Parathyroid adenoma (tissue), 2 donors: ENCODE measurements at regions not wholly inside any gene's neighbourhood (a gene's known extent, or its start where the extent isn't known, plus 50 kb on each side); places are given as distances from the start of the nearest gene placed in this dataset.

Source experiments
- H2AFZ ChIP-seq: fragments of 300-600 bp; sonication (generic); one replicate; pipeline ENCODE4 v1.7.0; 2017; ENCODE audit warnings: antibody characterized with exemption, mild to moderate bottlenecking
- H3K27ac ChIP-seq: fragments of 300-600 bp; sonication (generic); one replicate; pipeline ENCODE4 v1.7.0; 2017
- H3K27me3 ChIP-seq: fragments of 300-600 bp; sonication (generic); one replicate; pipeline ENCODE4 v1.7.0; 2017; ENCODE audit warnings: low read length; ENCODE audit not compliant: control insufficient read depth, insufficient read depth
- H3K36me3 ChIP-seq: fragments of 300-600 bp; sonication (generic); one replicate; pipeline ENCODE4 v1.7.0; 2017; ENCODE audit warnings: low read length; ENCODE audit not compliant: control insufficient read depth, insufficient read depth
- H3K4me1 ChIP-seq: fragments of 300-600 bp; sonication (generic); one replicate; pipeline ENCODE4 v1.7.0; 2017; ENCODE audit warnings: control low read depth
- H3K4me2 ChIP-seq: fragments of 300-600 bp; sonication (generic); one replicate; pipeline ENCODE4 v1.7.0; 2017; ENCODE audit warnings: low read length
- H3K4me3 ChIP-seq: fragments of 300-600 bp; sonication (generic); one replicate; pipeline ENCODE4 v1.7.0; 2017; ENCODE audit warnings: low read depth, low read length
- H3K79me2 ChIP-seq: fragments of 300-600 bp; sonication (generic); one replicate; pipeline ENCODE4 v1.7.0; 2017; ENCODE audit warnings: control low read depth
- H3K9ac ChIP-seq: fragments of 300-600 bp; sonication (generic); one replicate; pipeline ENCODE4 v1.7.0; 2017; ENCODE audit warnings: mild to moderate bottlenecking
- H3K9me3 ChIP-seq: fragments of 300-600 bp; sonication (generic); one replicate; pipeline ENCODE4 v1.7.0; 2017; ENCODE audit warnings: low read length; ENCODE audit not compliant: control insufficient read depth
- CTCF ChIP-seq: fragments of 300-600 bp; sonication (generic); IDR thresholded peaks from one replicate; pipeline ENCODE4 v1.7.0; 2017; ENCODE audit warnings: antibody characterized with exemption, mild to moderate bottlenecking
- donor health status: primary hyperparathyroidism.

GRCh38 chr13:105937451-105937850 lies 598.0 kb downstream of the EFNB2 start:
- no peak overlapping the region for H3K4me2 ChIP-seq
- no peak for TF ChIP-seq CTCF
- H3K36me3 ChIP-seq, result no peaks in the 10 kb centered on the region
- no peak overlapping the region for H3K4me3 ChIP-seq
- no peaks in the 10 kb centered on the region for H3K4me1 ChIP-seq
- no peak overlapping the region for H3K27ac ChIP-seq
- no peaks in the 10 kb centered on the region for H3K27me3 ChIP-seq
- no peaks in the 10 kb centered on the region for H3K79me2 ChIP-seq
- no peak overlapping the region for H2AFZ ChIP-seq
- no peak overlapping the region for H3K9ac ChIP-seq
- no peaks in the 10 kb centered on the region for H3K9me3 ChIP-seq

DNA sequence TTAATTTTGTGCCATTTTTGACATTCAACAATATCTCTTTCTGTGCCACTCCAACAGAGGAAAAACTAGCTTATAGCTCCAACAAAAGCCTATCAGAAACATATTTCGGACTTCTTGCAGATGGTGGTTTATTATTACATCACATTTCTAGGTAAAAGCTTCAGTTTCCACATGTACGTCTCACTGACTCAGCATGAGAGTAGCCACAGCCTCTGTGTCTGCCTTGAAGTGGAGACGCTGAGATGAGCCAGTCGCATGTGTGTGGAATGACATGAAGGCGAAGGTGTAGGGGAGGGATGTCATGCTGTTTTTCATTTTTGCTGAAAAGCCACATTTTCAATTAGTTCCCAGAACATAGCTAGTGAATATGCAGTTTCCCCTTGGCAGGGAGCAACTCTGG lies 598.6 kb downstream of the EFNB2 start:
- TF ChIP-seq CTCF, result no peak
- H3K4me2 ChIP-seq, result no peak overlapping the region
- no peak overlapping the region for H3K9ac ChIP-seq
- no peak overlapping the region for H3K4me3 ChIP-seq
- H2AFZ ChIP-seq, result no peak overlapping the region
- H3K79me2 ChIP-seq, result no peaks in the 10 kb centered on the region
- no peaks in the 10 kb centered on the region for H3K4me1 ChIP-seq
- H3K9me3 ChIP-seq, result no peaks in the 10 kb centered on the region
- H3K36me3 ChIP-seq, result no peaks in the 10 kb centered on the region
- H3K27me3 ChIP-seq, result no peaks in the 10 kb centered on the region
- no peak overlapping the region for H3K27ac ChIP-seq

DNA sequence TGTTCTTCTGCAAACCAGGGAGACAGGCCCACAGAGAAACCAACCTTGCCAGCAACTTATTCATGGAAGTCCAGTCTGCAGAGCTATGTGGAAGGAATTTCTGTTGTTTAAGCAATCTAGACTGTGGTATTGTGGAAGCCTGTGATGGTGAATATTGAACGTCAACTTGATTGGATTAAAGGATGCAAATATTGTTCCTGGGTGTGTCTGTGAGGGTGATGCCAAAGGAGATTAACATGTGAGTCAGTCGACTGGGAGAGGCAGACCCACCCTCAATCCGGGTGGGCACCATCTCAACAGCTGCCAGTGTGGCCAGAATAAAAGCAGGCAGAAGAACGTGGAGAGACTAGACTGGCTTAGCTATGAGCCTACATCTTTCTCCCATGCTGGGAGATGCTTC lies 606.0 kb downstream of the EFNB2 start:
- no peaks in the 10 kb centered on the region for H3K79me2 ChIP-seq
- no peak overlapping the region for H3K27ac ChIP-seq
- H3K4me2 ChIP-seq, result no peak overlapping the region
- H3K36me3 ChIP-seq, result no peaks in the 10 kb centered on the region
- no peak for TF ChIP-seq CTCF
- no peak overlapping the region for H3K9ac ChIP-seq
- no peaks in the 10 kb centered on the region for H3K27me3 ChIP-seq
- H2AFZ ChIP-seq, result no peak overlapping the region
- H3K4me3 ChIP-seq, result no peak overlapping the region
- H3K9me3 ChIP-seq, result no peaks in the 10 kb centered on the region
- no peaks in the 10 kb centered on the region for H3K4me1 ChIP-seq

GRCh38 chr13:105928901-105929300 lies 606.6 kb downstream of the EFNB2 start:
- Histone ChIP-seq H3K4me1 (no peaks in the 10 kb centered on the region), H3K4me3 (no peak overlapping the region), H3K4me2 (no peak overlapping the region), H3K27me3 (no peaks in the 10 kb centered on the region), H3K9ac (no peak overlapping the region), H2AFZ (no peak overlapping the region), H3K79me2 (no peaks in the 10 kb centered on the region), H3K27ac (no peak overlapping the region), H3K36me3 (no peaks in the 10 kb centered on the region), H3K9me3 (no peaks in the 10 kb centered on the region)
- no peak for TF ChIP-seq CTCF

DNA sequence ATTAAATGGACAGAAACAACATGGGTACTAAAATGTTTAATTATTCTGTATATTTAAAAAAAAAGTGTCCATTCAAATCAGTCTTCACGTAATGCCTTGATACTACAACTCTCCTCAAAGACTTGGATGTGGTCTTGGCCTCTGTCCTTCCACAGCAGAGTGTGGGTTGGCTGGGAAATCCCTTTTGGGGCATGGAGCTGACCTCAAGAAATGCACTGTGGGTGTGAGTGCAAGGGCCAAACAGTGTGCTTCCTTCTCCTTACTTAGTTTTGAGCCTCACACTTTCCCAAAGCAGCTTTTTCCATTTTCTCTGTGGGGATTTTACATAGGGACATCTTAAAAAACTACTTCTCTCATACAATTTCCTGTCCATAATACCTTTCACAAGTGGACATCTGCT lies 607.4 kb downstream of the EFNB2 start:
- Histone ChIP-seq H3K9ac (no peak overlapping the region), H3K27me3 (no peaks in the 10 kb centered on the region)

More for the DNA sequence above, 607.4 kb downstream of the EFNB2 start:
- H3K36me3 ChIP-seq, result no peaks in the 10 kb centered on the region
- H3K4me2 ChIP-seq, result no peak overlapping the region
- no peak for TF ChIP-seq CTCF
- H3K27ac ChIP-seq, result no peak overlapping the region
- H2AFZ ChIP-seq, result no peak overlapping the region
- no peaks in the 10 kb centered on the region for H3K79me2 ChIP-seq
- no peaks in the 10 kb centered on the region for H3K4me1 ChIP-seq
- H3K9me3 ChIP-seq, result no peaks in the 10 kb centered on the region
- H3K4me3 ChIP-seq, result no peak overlapping the region
